Right lobe of liver (tissue), 4 donors: ENCODE measurements at regions not wholly inside any gene's neighbourhood (a gene's known extent, or its start where the extent isn't known, plus 50 kb on each side); places are given as distances from the start of the nearest gene placed in this dataset.

Source experiments
- CTCF ChIP-seq, 4 donors: fragments of 200-600 bp in 3 of 4; fragments of 450-650 bp in 1 of 4; IDR thresholded peaks; one replicate each; pipeline versions ENCODE4 v1.5.1 to v1.8.0; 2016 to 2022; ENCODE audit warnings: antibody characterized with exemption in 4 of 4, mild to moderate bottlenecking in 2 of 4
- POLR2A ChIP-seq: fragments of 450-650 bp; IDR thresholded peaks from one replicate; pipeline ENCODE4 v1.6.1; 2017; ENCODE audit warnings: antibody characterized with exemption, mild to moderate bottlenecking
- donor health status: DM: no; HTN: no; CAD: no.
- donor health status: DM: no; HTN: no; CAD: no.
- donor health status: DM: no; HTN: yes; CAD: no.

DNA sequence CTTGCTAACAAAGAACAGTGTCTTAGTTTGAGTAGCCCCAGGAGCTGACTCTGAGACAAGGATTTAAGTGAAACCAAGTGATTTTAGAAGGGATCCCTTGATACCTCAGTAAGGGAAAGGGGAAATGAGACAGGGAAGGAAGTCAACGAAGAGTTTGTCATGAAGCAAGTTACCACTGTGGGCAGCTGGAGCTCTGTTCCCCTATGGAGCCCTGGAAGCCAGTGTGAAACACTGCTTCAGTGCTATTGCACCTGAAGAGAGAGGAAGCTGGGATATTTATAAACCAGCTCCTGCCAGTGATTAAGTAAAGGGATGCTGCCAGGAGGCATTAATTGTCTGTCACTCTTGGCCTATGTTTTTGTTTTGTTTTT lies 58.9 kb upstream of the WAPL start:
- no peak for TF ChIP-seq CTCF (IDR thresholded peaks at IDR 0.05)
- TF ChIP-seq POLR2A: no peak
